GM12872 (cell line): ENCODE measurements at regions not wholly inside any gene's neighbourhood (a gene's known extent, or its start where the extent isn't known, plus 50 kb on each side); places are given as distances from the start of the nearest gene placed in this dataset.

Source experiments
- TF ChIP-seq, protein P1 (sequence below): IDR thresholded peaks from 3 replicates; pipeline ENCODE4 v1.5.1; 2011; ENCODE audit warnings: low read depth, mild to moderate bottlenecking, low read length, moderate library complexity; ENCODE audit not compliant: insufficient read depth

DNA sequence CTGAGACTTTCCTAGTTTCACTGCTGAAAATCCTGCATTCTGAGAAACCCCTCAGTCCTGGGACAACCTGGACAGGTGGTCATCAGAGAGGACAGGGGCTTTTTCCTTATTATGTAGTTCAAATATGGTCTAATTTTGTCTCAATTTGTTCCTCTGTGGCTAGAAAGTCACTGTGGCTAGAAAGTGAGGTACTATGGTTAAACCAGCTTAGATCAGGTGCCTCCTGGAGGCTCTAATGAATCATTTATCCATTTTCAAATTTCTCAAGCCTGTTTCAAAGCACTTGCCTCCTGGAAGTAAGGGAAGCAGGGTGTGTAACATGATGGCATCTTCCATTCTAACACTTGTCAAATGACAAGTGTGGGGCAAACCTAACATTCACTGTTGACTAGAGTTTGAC is 326.8 kb downstream of the PIK3C3 start:
- TF ChIP-seq, protein P1, sequence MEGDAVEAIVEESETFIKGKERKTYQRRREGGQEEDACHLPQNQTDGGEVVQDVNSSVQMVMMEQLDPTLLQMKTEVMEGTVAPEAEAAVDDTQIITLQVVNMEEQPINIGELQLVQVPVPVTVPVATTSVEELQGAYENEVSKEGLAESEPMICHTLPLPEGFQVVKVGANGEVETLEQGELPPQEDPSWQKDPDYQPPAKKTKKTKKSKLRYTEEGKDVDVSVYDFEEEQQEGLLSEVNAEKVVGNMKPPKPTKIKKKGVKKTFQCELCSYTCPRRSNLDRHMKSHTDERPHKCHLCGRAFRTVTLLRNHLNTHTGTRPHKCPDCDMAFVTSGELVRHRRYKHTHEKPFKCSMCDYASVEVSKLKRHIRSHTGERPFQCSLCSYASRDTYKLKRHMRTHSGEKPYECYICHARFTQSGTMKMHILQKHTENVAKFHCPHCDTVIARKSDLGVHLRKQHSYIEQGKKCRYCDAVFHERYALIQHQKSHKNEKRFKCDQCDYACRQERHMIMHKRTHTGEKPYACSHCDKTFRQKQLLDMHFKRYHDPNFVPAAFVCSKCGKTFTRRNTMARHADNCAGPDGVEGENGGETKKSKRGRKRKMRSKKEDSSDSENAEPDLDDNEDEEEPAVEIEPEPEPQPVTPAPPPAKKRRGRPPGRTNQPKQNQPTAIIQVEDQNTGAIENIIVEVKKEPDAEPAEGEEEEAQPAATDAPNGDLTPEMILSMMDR = no peak

DNA sequence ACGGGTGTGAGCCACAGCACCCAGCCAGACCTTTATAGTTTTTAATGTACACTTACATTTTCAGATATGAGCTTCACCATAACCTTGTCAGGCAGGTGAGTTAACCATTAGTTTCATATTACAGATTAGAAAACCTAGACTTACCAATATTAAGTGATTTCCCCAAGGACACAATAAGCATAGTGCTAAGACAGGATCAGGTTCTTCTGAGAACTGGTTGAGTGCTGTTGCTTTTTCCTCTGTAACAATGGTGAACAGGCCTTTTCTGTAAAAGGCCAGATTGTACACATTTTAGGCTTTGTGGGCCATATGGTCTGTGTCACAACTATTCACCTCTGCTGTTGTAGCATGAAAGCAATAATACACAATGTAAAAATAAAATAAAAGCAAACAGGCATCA is 332.0 kb downstream of the PIK3C3 start:
- TF ChIP-seq, protein P1 = no peak

DNA sequence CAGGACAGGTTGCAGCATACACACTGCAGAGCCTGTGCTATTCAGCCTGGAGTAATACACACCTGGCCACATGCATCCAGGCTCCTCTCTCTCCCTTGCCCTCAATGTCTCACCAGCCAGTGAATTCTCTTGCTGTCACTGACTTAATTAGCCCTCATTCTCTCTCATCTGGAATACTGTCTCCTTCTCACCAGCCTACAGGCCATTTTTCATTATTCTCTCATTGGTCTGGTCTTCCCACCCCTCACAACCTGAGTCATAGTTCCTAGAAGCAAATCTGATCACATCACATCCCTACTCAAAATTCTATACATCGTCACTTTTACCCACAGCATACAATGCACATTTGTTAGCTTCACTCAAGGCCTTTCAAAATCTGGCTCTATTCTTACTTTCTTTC is 333.1 kb downstream of the PIK3C3 start:
- TF ChIP-seq, protein P1 = no peak

DNA sequence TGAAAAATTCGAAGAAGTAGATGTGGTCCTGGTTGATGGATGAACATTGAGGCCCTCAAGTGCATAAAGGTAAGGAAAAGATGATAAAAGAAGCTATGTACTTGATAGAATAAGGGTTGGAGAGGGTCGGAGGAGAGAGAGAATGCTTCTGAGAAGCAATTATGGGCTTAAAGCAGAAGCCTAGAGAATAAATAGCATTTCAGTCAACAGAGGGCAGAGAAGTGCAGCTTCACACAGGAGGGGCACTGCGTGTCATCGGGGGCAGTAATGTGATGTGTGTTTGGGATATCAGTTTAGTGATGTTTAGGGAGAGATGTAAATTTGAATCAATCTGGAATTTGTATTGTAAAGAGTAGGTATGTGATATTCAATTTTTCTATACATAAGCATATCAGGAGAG is 334.5 kb downstream of the PIK3C3 start:
- TF ChIP-seq, protein P1 = no peak

DNA sequence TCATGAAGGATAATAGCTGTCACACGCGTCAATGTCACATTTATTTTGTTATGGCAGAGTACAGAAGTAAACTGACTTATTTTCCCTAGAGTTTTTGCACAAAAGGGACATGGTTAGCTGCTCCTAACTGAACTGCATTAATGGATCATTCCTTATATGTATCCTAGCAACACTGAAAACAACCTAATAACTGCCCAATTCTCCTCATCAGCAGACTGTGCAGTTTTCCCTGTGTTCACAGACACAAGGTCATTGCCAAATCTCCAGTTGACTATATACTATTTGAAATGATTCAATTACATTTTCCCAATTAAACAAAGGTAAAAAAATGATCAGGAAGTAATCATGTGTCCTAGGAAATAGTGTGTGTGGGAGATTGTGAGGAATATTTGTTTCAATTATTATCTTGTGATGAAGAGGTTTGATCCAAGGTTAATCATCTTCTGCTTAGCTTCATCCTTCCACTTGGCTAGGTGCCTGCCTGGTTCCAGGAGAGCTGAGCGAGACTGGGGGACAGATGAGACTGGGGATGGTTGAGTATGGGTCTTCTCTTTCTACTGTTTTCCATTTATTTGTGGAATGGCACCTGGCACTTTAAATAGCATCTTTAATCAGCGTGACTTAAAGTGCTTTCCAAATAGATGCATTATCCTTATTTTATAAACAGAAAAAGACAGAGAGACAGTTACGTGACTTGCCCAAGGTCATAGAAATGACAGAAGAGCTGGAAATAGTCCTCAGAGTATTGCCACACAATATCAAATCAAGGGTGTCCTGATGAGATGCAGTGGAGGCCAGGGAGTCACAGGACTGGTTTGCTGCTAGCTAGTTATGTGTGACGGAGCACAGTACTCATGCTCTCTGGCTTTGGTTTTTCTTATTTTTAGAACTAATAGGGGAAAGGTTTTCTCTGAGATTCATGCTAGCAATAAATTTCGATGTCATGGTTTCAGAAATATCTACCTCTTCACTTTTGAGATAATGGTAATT is 335.6 kb downstream of the PIK3C3 start:
- TF ChIP-seq, protein P1 = no peak

DNA sequence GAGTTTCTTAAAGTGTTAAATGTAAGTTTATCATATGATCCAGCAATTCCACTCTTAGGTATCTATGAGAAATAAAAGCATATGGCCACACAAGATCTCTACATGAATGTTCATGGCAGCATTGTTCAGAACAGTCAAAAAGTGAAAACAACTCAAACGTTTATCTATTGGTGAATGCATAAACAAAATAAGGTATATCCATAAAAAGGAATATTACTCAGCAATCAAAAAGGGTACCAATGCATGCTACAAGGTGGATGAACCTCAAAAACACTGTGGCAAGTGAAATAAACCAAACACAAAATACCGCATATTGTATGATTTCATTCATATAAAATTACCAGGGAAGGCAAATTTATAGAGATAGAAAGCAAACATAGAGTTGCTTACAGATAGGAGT is 337.6 kb downstream of the PIK3C3 start:
- TF ChIP-seq, protein P1 = no peak

DNA sequence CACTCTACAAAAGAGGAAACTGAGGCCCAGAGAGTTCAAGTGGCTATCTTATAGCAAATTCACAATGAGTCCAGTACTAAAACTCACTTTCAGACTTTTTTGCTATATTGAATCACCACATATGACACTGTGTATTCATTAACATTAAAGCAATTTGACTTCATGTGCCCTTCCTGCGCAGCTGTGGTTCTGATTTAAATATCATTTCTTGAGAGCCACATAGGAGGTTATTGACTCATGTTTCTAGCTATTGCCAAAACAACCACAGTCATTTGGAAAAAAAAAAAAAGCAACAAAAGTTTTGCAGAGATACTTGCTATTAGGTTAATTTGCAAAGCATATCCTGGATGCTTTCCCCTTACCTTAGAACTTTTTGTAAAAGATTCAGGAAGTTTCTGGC is 341.2 kb downstream of the PIK3C3 start:
- TF ChIP-seq, protein P1 = no peak
